Activated CD4-positive, alpha-beta T cell treated with anti-CD3 and anti-CD28 coated beads, Interleukin-2, Interleukin-4, amounts not matched to agents 100 ng/mL and 50 ng/mL, durations not matched to agents 16 hours and 8 hours (primary cell): ENCODE measurements at regions not wholly inside any gene's neighbourhood (a gene's known extent, or its start where the extent isn't known, plus 50 kb on each side); places are given as distances from the start of the nearest gene placed in this dataset.

Source experiments
- DNase-seq: peaks from one replicate; pipeline ENCODE4 v3.0.0-alpha.2; 2020; ENCODE audit warnings: low spot score

- no peak for DNase-seq
Observed at GRCh38 chr10:4343091-4343490, 482.9 kb upstream of the AKR1E2 start.

- no peak for DNase-seq
Observed at GRCh38 chr10:4338768-4339167, 487.2 kb upstream of the AKR1E2 start.

DNA sequence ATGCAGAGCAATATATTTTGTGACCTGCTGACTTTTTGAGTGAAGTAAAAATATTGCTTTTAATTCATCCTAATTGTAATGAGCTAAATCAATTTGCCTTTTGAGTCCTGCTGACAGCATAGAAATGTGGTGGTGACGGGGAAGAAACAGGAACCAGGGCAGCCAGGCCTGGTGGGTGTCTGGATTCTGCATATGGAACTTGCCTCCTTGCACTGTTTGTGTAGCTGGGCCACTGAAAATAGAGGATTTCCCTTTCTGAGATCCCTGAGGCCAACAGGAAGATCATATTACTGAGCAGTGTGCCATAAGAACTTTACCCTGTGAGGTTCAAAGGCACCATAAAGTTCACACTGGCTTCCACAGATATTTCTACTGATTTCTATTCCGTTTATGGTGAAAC, 488.4 kb upstream of the AKR1E2 start:
- no peak for DNase-seq

GRCh38 chr10:4334871-4335270, 491.1 kb upstream of the AKR1E2 start:
- DNase-seq, result no peak

DNA sequence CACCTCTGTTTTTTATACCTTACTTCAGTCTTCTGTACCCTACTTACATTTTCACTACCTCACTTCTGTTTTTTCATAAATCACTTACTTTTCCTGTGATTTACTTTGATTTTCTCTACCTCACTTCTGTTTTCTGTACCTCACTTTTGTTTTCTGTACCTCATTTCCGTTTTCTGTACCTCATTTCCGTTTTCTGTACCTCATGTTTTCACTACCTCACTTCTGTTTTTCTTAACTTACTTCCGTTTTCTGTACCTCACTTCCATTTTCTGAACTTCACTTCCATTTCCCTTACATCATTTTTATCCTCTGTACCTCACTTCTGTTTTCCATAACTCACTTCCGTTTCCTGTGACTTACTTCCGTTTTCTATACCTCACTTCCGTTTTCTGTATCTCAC, 492.0 kb upstream of the AKR1E2 start:
- DNase-seq, result no peak

DNA sequence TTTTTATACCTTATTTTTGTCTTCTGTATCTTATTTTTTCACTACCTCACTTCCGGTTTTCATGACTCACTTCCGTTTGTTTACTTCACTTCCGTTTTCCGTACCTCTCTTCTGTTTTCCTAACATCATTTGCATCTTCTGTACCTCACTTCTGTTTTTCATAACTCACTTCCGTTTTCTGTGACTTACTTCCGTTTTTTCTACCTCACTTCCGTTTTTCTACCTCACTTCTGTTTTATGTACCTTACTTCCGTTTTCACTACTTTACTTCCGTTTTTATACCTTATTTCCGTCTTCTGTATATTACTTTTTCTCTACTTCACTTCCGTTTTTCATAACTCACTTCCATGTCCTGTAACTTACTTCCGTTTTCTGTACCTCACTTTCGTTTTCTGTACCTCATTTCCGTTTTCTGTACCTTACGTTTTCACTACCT, 492.5 kb upstream of the AKR1E2 start:
- DNase-seq, result no peak

DNA sequence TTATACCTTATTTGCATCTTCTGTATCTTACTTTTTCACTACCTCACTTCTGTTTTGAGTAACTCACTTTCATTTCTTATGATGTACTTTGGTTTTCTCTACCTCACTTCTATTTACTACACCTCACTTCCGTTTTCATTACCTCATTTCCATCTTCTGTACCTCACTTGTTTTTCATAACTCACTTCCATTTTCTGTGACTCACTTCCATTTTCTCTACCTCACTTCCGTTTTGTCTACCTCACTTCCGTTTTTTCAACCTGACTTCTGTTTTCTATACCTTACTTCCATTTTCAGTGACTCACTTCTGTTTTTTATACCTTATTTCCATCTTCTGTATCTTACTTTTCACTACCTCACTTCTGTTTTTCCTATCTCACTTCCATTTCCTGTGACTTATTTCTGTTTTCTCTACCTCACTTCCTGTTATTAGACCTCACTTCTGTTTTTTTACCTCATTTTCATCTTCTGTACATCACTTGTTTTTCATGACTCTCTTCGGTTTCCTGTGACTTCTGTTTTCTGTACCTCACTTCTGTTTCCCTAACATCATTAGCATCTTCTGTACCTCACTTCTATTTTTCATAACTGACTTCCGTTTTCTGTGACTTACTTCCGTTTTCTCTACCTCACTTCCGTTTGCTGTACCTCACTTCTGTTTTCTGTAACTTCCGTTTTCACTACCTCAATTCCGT, 493.1 kb upstream of the AKR1E2 start:
- no peak for DNase-seq

GRCh38 chr10:4331150-4331549, 494.9 kb upstream of the AKR1E2 start:
- no peak for DNase-seq

- no peak for DNase-seq
Observed at GRCh38 chr10:4330636-4331035, 495.4 kb upstream of the AKR1E2 start.

DNA sequence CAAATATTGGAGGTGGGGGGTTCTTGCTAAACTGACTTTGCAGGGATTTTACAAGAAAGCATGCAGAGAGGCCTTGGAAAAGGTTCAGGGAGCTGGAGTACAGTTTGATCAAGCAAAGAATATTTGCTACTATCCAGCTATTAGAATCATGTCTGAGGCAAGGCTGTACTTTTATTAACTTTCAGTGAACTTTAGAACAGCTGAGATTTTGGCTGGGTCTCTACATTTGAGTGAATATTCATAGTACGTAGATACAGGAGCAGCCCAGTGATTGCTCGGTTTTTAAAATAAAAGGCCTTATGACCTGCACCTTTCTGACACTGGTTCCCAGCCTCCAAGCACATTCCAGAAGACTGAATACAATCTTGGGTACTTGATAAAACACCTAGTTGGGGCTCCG, 496.8 kb upstream of the AKR1E2 start:
- no peak for DNase-seq

- DNase-seq, result no peak
Observed at GRCh38 chr10:4326647-4327046, 499.4 kb upstream of the AKR1E2 start.

- DNase-seq, result no peak
Observed at GRCh38 chr10:4319870-4320367, 506.1 kb upstream of the AKR1E2 start.

- DNase-seq, result no peak
Observed at GRCh38 chr10:4316161-4316810, 509.7 kb upstream of the AKR1E2 start.

GRCh38 chr10:4315551-4315950, 510.5 kb upstream of the AKR1E2 start:
- DNase-seq, result no peak

GRCh38 chr10:4313051-4313450, 513.0 kb upstream of the AKR1E2 start:
- DNase-seq, result no peak

- DNase-seq, result no peak
Observed at GRCh38 chr10:4312051-4312835, 513.8 kb upstream of the AKR1E2 start.

DNA sequence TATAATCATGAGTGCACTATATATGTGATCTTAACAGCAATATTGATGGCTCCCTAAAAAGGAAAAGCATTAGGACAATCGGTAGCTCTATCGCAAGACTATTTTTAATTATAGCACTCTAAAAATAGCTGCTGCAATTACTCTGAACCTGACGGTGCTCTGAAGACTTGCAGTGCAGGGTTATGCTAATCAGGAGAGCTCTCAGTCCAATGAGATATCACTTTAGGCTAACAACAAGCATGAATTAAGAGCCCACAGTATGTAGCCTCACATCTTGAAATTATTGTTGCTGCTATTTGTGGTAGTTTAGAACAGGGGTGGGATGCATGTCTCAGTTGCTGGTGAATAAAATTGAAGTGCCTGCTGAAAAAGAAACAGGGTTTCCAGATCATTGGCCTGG, 515.8 kb upstream of the AKR1E2 start:
- DNase-seq, result no peak

DNA sequence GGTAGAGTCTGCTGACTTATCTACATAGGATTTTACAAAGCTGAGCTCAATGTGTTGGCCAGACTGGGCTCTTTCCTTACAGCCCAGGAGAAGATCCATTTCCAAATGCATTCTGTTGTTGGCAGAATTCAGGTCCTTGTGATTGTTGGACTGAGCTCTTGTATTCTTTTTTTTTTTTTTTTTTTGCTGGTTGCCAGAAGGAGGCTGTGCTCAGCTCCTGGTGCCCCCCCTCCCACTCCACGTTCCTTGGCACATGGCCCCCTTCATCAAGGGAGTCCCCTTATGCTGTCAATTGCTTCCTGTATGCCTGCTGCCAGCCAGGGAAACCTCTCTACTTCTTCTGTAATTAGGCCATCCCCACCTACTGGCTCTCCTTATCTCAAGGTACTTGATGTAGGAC, 518.1 kb upstream of the AKR1E2 start:
- DNase-seq, result no peak

GRCh38 chr10:4306871-4307270, 519.1 kb upstream of the AKR1E2 start:
- no peak for DNase-seq

DNA sequence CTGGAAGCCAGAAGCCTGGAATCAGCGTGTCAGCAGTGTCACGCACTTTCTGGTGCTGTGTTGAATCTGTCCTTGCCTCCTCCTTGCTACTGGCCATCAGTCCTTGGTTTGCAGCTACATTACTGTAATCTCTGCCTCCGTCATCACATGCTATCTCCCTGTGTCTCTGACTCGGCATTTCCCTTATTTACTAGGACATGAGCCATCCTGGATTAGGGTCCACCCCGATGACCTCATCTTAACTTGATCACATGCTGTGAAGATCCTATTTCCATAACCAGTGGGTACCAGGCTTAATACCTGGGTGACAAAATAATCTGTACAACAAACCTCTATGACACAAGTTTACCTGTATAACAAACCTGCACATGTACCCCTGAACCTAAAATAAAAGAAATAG, 518.0 kb upstream of the KLF6 start:
- no peak for DNase-seq

DNA sequence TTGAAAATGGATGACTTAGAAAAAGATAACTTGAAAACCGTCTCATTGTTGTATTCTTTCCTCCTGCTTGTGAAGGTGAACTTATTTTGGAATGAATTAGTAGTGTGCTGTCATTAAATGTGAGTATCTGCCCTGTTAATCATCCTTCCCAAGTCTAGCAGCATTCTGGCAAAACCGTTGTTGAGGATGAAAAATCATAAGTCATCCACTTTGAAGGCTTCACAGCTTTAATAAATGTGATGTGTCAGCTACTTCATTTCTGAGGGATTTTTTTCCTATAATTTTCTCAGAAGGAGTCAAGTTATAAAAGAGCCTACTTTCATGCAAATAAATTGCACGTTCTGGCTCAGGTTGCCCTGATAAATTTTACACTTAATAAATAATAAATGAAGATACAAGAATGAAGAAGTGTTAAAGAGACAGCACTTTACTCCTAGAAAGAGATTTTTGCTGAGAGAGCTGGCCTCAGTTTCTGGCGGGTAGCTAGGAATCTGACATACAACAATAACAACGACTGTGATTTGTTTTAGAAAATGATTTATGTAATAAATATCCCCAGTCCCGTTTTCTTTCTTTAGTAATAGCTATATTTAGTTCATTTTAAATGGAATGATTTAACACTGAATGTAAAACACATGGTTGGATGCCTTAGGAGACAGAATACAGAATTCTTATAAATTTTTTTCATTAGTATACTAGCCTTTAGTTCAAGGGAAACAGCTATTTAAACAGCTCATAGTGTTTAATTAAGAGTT, 516.5 kb upstream of the KLF6 start:
- no peak for DNase-seq

- DNase-seq, result no peak
Observed at GRCh38 chr10:4296161-4296560, 511.2 kb upstream of the KLF6 start.
